ENCODE measurements at regions not wholly inside any gene's neighbourhood (a gene's known extent, or its start where the extent isn't known, plus 50 kb on each side); places are given as distances from the start of the nearest gene placed in this dataset.

- ChIA-PET POLR2A (no interaction called here), CTCF (interaction anchor here (0.6 to 1.8 kb wide), 4 partner anchors 9 to 212 kb away, joined by 3 to 17 read pairs (median 4); no protein-coding TSS in a partner anchor)
- TF ChIP-seq ZNF610 (tag by site-specific recombination; IDR thresholded peaks at IDR 0.05; ENCODE audit: borderline replicate concordance) (no peak), ZNF600 (tag by site-specific recombination; IDR thresholded peaks at IDR 0.05) (no peak), ZNF521 (tag by site-specific recombination; IDR thresholded peaks at IDR 0.05) (no peak), ZNF654 (tag by site-specific recombination; IDR thresholded peaks at IDR 0.05; ENCODE audit: low read depth) (no peak), ZNF121 (tag by site-specific recombination; IDR thresholded peaks at IDR 0.05) (no peak), ZNF140 (tag by site-specific recombination; IDR thresholded peaks at IDR 0.05) (no peak), KLF8 (tag by site-specific recombination; IDR thresholded peaks at IDR 0.05) (no peak)
- H3K27ac ChIP-seq (ENCODE audit: extremely low read depth, low read depth, low read length), result no peak overlapping the region
- H3K4me1 ChIP-seq (ENCODE audit: control insufficient read depth, insufficient read depth, low read length), result no peaks in the 10 kb centered on the region
- no peaks in the 10 kb centered on the region for H3K36me3 ChIP-seq (ENCODE audit: control insufficient read depth in 2 of 2, insufficient read depth in 1 of 2, low read length in 2 of 2)
- H3K9me3 ChIP-seq (ENCODE audit: control insufficient read depth, insufficient read depth, low read depth, low read length), result no peaks in the 10 kb centered on the region
- no peak overlapping the region for H3K4me3 ChIP-seq (ENCODE audit: low read depth, low read length)
Measured at GRCh38 chr12:77720258-77720657, 110.4 kb upstream of the NAV3 start.

DNA sequence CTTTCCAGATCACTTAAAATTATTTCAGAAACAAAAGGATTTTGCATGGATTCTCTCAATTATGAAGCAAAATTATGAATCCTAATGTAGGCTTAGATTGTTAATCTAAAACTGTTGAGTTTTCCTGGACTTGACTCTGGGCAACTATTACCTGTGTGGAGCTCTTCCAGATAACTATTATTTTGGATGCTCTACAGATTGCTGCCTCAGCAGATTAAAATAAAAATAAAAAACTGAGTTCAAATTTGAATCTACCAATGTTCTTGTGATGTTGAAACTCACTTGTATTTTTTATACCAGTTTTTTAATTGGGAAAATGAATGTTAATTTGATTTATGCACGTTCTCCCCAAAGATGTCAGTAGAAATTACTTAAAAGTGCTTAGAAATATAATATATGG is 120.5 kb upstream of the NAV3 start:
- H3K27ac ChIP-seq (ENCODE audit: extremely low read depth, low read depth, low read length), result no peak overlapping the region
- no peaks in the 10 kb centered on the region for H3K36me3 ChIP-seq (ENCODE audit: control insufficient read depth in 2 of 2, insufficient read depth in 1 of 2, low read length in 2 of 2)
- no peak for TF ChIP-seq WT1 (tag by site-specific recombination; IDR thresholded peaks at IDR 0.05)
- no peaks in the 10 kb centered on the region for H3K4me1 ChIP-seq (ENCODE audit: control insufficient read depth, insufficient read depth, low read length)
- no peaks in the 10 kb centered on the region for H3K9me3 ChIP-seq (ENCODE audit: control insufficient read depth, insufficient read depth, low read depth, low read length)
- CTCF ChIA-PET, result interaction anchor here (0.7 to 3.3 kb wide), 3 partner anchors 214 to 1145 kb away, joined by 3 to 11 read pairs (median 3); no protein-coding TSS in a partner anchor
- POLR2A ChIA-PET, result no interaction called here
- H3K4me3 ChIP-seq (ENCODE audit: low read depth, low read length), result no peak overlapping the region

DNA sequence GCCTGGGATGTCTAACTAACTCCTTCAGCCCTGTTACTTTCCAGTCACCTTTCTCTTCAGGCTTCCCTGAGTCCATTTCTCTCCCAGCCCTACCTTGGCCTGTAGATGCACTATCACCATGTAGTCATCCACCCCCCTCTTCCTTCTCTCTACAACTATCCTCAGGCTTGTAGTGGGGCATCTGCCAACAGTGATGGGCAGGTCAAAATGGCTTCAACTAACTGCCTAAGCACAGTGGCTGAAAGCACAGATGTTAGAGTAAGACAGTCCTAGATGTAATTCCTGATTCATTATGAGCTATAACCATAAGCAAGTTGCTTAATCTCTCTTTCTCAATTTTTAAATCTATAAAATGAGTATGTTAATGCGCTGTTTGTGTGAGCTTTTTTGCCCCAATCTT is 133.6 kb upstream of the NAV3 start:
- TF ChIP-seq GLIS2 (tag by site-specific recombination; IDR thresholded peaks at IDR 0.05), result no peak
- no peak for TF ChIP-seq ZNF169 (tag by site-specific recombination; IDR thresholded peaks at IDR 0.05)
- no peak for TF ChIP-seq ZNF654 (tag by site-specific recombination; IDR thresholded peaks at IDR 0.05; ENCODE audit: low read depth)
- no peak for TF ChIP-seq ZNF10 (tag by site-specific recombination; IDR thresholded peaks at IDR 0.05)
- Histone ChIP-seq H3K4me3 (ENCODE audit: low read depth, low read length) (no peak overlapping the region), H3K4me1 (ENCODE audit: control insufficient read depth, insufficient read depth, low read length) (no peaks in the 10 kb centered on the region), H3K36me3 (ENCODE audit: control insufficient read depth in 2 of 2, insufficient read depth in 1 of 2, low read length in 2 of 2) (no peaks in the 10 kb centered on the region), H3K9me3 (ENCODE audit: control insufficient read depth, insufficient read depth, low read depth, low read length) (no peaks in the 10 kb centered on the region), H3K27ac (ENCODE audit: extremely low read depth, low read depth, low read length) (no peak overlapping the region)
- POLR2A ChIA-PET, result no interaction called here
- CTCF ChIA-PET, result interaction anchor here (1.3 to 2.3 kb wide), 2 partner anchors 12 to 227 kb away, joined by 4 to 9 read pairs; no protein-coding TSS in a partner anchor

DNA sequence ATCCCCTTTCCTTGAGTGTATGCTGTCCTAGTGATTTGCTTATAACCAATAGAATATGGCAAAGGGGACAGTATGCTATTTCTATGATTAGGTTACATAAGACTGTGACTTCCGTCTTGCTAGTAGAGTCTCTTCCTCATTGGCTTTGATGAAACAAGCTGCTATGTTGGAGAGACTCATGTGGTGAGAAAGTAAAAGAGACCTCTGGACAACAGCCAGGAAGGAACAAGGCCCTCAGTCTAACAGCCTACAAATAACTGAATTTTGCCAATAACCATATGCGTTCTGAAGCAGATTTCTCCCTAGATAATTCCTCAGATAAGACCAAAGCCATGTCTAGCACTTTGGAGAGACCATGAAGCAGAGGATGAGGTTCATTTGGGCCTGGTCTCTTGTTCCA is 134.5 kb upstream of the NAV3 start:
- no peaks in the 10 kb centered on the region for H3K36me3 ChIP-seq (ENCODE audit: control insufficient read depth in 2 of 2, insufficient read depth in 1 of 2, low read length in 2 of 2)
- H3K9me3 ChIP-seq (ENCODE audit: control insufficient read depth, insufficient read depth, low read depth, low read length), result no peaks in the 10 kb centered on the region
- no peak overlapping the region for H3K4me3 ChIP-seq (ENCODE audit: low read depth, low read length)
- H3K4me1 ChIP-seq (ENCODE audit: control insufficient read depth, insufficient read depth, low read length), result no peaks in the 10 kb centered on the region
- ChIA-PET POLR2A (no interaction called here), CTCF (interaction anchor here (0.6 to 2.3 kb wide), 2 partner anchors 11 to 194 kb away, joined by 4 to 9 read pairs; no protein-coding TSS in a partner anchor)
- no peak overlapping the region for H3K27ac ChIP-seq (ENCODE audit: extremely low read depth, low read depth, low read length)
- TF ChIP-seq ZSCAN16 (tag by site-specific recombination; IDR thresholded peaks at IDR 0.05), result no peak
- TF ChIP-seq ZNF843 (tag by site-specific recombination; IDR thresholded peaks at IDR 0.05), result no peak
- TF ChIP-seq ZNF571 (tag by site-specific recombination; IDR thresholded peaks at IDR 0.05), result no peak
- no peak for TF ChIP-seq IKZF3 (tag by site-specific recombination; IDR thresholded peaks at IDR 0.05)
- no peak for TF ChIP-seq GLIS1 (tag by site-specific recombination; IDR thresholded peaks at IDR 0.05)
- TF ChIP-seq, protein P1, sequence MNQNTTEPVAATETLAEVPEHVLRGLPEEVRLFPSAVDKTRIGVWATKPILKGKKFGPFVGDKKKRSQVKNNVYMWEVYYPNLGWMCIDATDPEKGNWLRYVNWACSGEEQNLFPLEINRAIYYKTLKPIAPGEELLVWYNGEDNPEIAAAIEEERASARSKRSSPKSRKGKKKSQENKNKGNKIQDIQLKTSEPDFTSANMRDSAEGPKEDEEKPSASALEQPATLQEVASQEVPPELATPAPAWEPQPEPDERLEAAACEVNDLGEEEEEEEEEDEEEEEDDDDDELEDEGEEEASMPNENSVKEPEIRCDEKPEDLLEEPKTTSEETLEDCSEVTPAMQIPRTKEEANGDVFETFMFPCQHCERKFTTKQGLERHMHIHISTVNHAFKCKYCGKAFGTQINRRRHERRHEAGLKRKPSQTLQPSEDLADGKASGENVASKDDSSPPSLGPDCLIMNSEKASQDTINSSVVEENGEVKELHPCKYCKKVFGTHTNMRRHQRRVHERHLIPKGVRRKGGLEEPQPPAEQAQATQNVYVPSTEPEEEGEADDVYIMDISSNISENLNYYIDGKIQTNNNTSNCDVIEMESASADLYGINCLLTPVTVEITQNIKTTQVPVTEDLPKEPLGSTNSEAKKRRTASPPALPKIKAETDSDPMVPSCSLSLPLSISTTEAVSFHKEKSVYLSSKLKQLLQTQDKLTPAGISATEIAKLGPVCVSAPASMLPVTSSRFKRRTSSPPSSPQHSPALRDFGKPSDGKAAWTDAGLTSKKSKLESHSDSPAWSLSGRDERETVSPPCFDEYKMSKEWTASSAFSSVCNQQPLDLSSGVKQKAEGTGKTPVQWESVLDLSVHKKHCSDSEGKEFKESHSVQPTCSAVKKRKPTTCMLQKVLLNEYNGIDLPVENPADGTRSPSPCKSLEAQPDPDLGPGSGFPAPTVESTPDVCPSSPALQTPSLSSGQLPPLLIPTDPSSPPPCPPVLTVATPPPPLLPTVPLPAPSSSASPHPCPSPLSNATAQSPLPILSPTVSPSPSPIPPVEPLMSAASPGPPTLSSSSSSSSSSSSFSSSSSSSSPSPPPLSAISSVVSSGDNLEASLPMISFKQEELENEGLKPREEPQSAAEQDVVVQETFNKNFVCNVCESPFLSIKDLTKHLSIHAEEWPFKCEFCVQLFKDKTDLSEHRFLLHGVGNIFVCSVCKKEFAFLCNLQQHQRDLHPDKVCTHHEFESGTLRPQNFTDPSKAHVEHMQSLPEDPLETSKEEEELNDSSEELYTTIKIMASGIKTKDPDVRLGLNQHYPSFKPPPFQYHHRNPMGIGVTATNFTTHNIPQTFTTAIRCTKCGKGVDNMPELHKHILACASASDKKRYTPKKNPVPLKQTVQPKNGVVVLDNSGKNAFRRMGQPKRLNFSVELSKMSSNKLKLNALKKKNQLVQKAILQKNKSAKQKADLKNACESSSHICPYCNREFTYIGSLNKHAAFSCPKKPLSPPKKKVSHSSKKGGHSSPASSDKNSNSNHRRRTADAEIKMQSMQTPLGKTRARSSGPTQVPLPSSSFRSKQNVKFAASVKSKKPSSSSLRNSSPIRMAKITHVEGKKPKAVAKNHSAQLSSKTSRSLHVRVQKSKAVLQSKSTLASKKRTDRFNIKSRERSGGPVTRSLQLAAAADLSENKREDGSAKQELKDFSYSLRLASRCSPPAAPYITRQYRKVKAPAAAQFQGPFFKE (tag by site-specific recombination; IDR thresholded peaks at IDR 0.05; ENCODE audit: borderline replicate concordance), result no peak
- no peak for TF ChIP-seq ZNF18 (tag by site-specific recombination; IDR thresholded peaks at IDR 0.05)
- TF ChIP-seq ZNF214 (tag by site-specific recombination; IDR thresholded peaks at IDR 0.05; ENCODE audit: borderline replicate concordance), result no peak
- TF ChIP-seq ZNF221 (tag by site-specific recombination; IDR thresholded peaks at IDR 0.05; ENCODE audit: borderline replicate concordance), result no peak
- TF ChIP-seq, protein P2, sequence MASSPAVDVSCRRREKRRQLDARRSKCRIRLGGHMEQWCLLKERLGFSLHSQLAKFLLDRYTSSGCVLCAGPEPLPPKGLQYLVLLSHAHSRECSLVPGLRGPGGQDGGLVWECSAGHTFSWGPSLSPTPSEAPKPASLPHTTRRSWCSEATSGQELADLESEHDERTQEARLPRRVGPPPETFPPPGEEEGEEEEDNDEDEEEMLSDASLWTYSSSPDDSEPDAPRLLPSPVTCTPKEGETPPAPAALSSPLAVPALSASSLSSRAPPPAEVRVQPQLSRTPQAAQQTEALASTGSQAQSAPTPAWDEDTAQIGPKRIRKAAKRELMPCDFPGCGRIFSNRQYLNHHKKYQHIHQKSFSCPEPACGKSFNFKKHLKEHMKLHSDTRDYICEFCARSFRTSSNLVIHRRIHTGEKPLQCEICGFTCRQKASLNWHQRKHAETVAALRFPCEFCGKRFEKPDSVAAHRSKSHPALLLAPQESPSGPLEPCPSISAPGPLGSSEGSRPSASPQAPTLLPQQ (tag by site-specific recombination; IDR thresholded peaks at IDR 0.05), result no peak

All from HEK293 (cell line).